Heart right ventricle (tissue), 16 donors: ENCODE measurements at regions not wholly inside any gene's neighbourhood (a gene's known extent, or its start where the extent isn't known, plus 50 kb on each side); places are given as distances from the start of the nearest gene placed in this dataset.
A peak's percentile ranks its signal among the peaks of the same experiment; 100 is the strongest.

ENCODE experiments used
- ATAC-seq, 8 donors: fragments of 200-7000 bp; cut with Tn5 transposase; one replicate each; pipeline ENCODE4 v1.9.1; 2020; ENCODE audit warnings: mild to moderate bottlenecking in 8 of 8, moderate library complexity in 8 of 8, moderate number of reproducible peaks in 1 of 8
- DNase-seq, 2 donors: peaks; one replicate each; pipeline ENCODE4 v3.0.0-alpha.2; 2020
- H3K27ac ChIP-seq, 10 donors: fragments of 200-600 bp; sonication (generic) in 2 of 10; one replicate each; pipeline versions ENCODE4 v1.5.0 to v1.8.0; 2020 to 2022; ENCODE audit warnings: mild to moderate bottlenecking in 3 of 10
- H3K27me3 ChIP-seq, 7 donors: fragments of 200-600 bp; one replicate each; pipeline ENCODE4 v1.8.0; 2021 to 2022; ENCODE audit warnings: mild to moderate bottlenecking in 2 of 7
- H3K36me3 ChIP-seq, 9 donors: fragments of 200-600 bp; sonication (generic) in 1 of 9; one replicate each; pipeline versions ENCODE4 v1.5.0 to v1.8.0; 2020 to 2022; ENCODE audit warnings: mild to moderate bottlenecking in 2 of 9
- H3K4me1 ChIP-seq, 9 donors: fragments of 200-600 bp; sonication (generic) in 1 of 9; one replicate each; pipeline versions ENCODE4 v1.5.0 to v1.8.0; 2020 to 2022; ENCODE audit warnings: mild to moderate bottlenecking in 4 of 9
- H3K4me3 ChIP-seq, 10 donors: fragments of 200-600 bp; sonication (generic) in 2 of 10; one replicate each; pipeline versions ENCODE4 v1.5.0 to v1.8.0; 2020 to 2022; ENCODE audit warnings: mild to moderate bottlenecking in 7 of 10, moderate library complexity in 2 of 10
- H3K9me3 ChIP-seq, 11 donors: fragments of 200-600 bp in 10 of 11; sonication (generic) in 2 of 11; one replicate each; pipeline versions ENCODE4 v1.5.0 to v1.8.0; 2013 to 2022; ENCODE audit warnings: mild to moderate bottlenecking in 2 of 11, control low read depth in 1 of 11, moderate library complexity in 1 of 11
- CTCF ChIP-seq, 9 donors: fragments of 200-600 bp; sonication (generic) in 2 of 9; IDR thresholded peaks; one replicate each; pipeline versions ENCODE4 v1.5.0 to v1.8.0; 2021 to 2022; ENCODE audit warnings: antibody characterized with exemption in 9 of 9, mild to moderate bottlenecking in 5 of 9, moderate library complexity in 1 of 9
- WGBS, 2 donors: extraction: QIAGEN DNeasy Blood & Tissue Kit; methylation state at CpG; one replicate each; pipeline ENCODE4 v1.1.7; 2013; ENCODE audit warnings: inconsistent platforms in 1 of 2; 5-methylcytosine and 5-hydroxymethylcytosine counted together
- intact Hi-C, 10 donors: fragments of 100-400 bp; cut with DNase I; formaldehyde crosslinking; loops; one replicate each; pipeline versions ENCODE4 v1.11.1 to v1.14.2; 2022
- donor health status: Arrhythmogenic right ventricular cardiomyopathy.
- donor health status: ischemic (EF 13 %, LVEDD 7.1; RV severe dilation, severe dysfunction).
- donor health status: healthy with polysubstance abuse.
- donor health status: DM: no; HTN: yes; CAD: no.
- donor health status: DM: no; HTN: no; CAD: no.
- donor health status: ischemic (EF 25% LVEDD 6.9; RV normal size, moderate dysfunction).
- donor health status: ischemic (EF 25% LVEDD 5.7; RV mildly dilated, moderate dysfunction).
- donor health status: healthy.
- donor health status: DM: yes; HTN: yes; CAD: no.
- donor health status: Ischemic cardiomyopathy.
- donor health status: ischemic (EF 35%, LVEDD 5.7; RV mildly dilated, moderate dysfunction).
- donor health status: nonischemic (EF 11% LVEDD 7.7; RV severe dilation, severe dysfunction).
- donor health status: DM: yes; HTN: yes; CAD: no.
- donor health status: PGD.
- donor health status: ischemic (EF 29% LVEDD 5.4; RV normal size, mild dysfunction).
- donor health status: nonischemic (EF 23%, LVEDD 6.1; RV moderate dilation, normal function).

DNA sequence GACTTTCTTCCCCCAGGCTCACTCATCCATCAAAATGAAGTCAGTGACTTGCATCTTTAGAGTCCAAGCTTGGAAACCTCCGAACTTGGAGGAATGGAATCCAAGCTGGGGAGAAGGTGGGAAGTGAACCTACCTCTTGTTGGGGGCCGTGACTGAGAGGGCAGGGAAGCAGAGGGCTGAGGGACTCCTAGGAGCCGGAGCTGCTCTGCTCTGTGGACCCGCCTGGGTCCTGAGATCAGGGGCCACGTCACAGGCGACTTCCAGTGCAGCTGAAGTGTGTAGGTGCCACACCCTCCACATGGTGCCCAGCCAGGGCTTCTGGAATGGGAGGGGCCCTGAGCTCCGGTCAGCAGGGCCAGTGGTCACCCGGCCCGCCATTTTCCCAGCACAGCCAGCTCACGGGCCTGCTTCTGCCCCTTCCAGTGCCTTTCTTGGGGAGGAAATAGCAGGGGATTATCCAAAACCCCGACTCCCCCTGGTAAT is 63.4 kb upstream of the OTOS start:
- intact Hi-C loops: no loop called here
- no peak overlapping the region for H3K27ac ChIP-seq
- H3K4me3 ChIP-seq: no peak overlapping the region
- peaks cover 0 to 8% (median 0%) of the 10 kb centered on the region in 11 donors for H3K9me3 ChIP-seq
- peaks cover 0 to 6% (median 0%) of the 10 kb centered on the region in 9 donors for H3K4me1 ChIP-seq
- peaks cover 0 to 34% (median 8%) of the 10 kb centered on the region in 7 donors for H3K27me3 ChIP-seq
- DNase-seq: no peak
- WGBS, 2 donors: 83 to 87% methylated on average over 11 of the region's 11 CpGs
- no peaks in the 10 kb centered on the region for H3K36me3 ChIP-seq
- no peak for ATAC-seq
- no peak for TF ChIP-seq CTCF (IDR thresholded peaks at IDR 0.05)

GRCh38 chr2:240204431-240205276 is 64.2 kb upstream of the OTOS start:
- ATAC-seq (peak in 6 of 8 donors; percentile 43 to 75 (median 68)), DNase-seq (no peak)
- H3K27me3 ChIP-seq: peaks cover 0 to 25% (median 8%) of the 10 kb centered on the region in 7 donors

GRCh38 chr2:240205348-240205747 is 64.9 kb upstream of the OTOS start:
- peaks cover 0 to 25% (median 8%) of the 10 kb centered on the region in 7 donors for H3K27me3 ChIP-seq
- H3K4me1 ChIP-seq: peaks cover 0 to 2% (median 0%) of the 10 kb centered on the region in 9 donors
- peaks cover 0 to 8% (median 0%) of the 10 kb centered on the region in 11 donors for H3K9me3 ChIP-seq
- 32 to 37% methylated on average over 3 of the region's 3 CpGs for WGBS, 2 donors
- no peak for DNase-seq
- H3K4me3 ChIP-seq: no peak overlapping the region
- no peaks in the 10 kb centered on the region for H3K36me3 ChIP-seq
- no peak for TF ChIP-seq CTCF (IDR thresholded peaks at IDR 0.05)
- H3K27ac ChIP-seq: no peak overlapping the region
- intact Hi-C loops: no loop called here
- ATAC-seq: peak in 2 of 8 donors; percentile 36 to 38

More at GRCh38 chr2:240204431-240205276, 64.2 kb upstream of the OTOS start:
- Histone ChIP-seq H3K9me3 (peaks cover 0 to 8% (median 0%) of the 10 kb centered on the region in 11 donors), H3K36me3 (no peaks in the 10 kb centered on the region), H3K27ac (no peak overlapping the region), H3K4me3 (no peak overlapping the region), H3K4me1 (peaks cover 0 to 6% (median 0%) of the 10 kb centered on the region in 9 donors)
- no peak for TF ChIP-seq CTCF (IDR thresholded peaks at IDR 0.05)
- intact Hi-C loops: no loop called here
- WGBS, 2 donors: 72 to 76% methylated on average over 17 of the region's 17 CpGs

DNA sequence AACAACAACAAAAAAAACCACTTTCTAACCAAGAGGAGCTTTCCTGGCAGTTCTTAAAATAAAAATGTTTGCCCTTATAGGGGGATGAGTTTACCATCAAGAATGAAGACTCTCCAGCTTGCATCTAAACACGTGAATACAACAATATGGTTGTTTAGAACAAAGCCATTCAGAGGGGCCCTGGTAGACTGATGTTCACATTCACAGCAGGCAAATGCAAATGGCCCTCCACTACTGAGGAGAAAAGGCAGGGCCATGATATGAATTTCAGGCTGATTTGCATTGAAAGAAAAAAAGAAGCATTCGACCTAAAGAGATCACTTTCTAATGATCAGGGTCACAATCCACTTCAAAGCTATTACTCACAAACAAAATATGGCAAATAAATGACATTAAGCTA is 65.3 kb upstream of the OTOS start:
- no peaks in the 10 kb centered on the region for H3K4me1 ChIP-seq
- no peak overlapping the region for H3K4me3 ChIP-seq
- intact Hi-C loops: no loop called here
- H3K36me3 ChIP-seq: no peaks in the 10 kb centered on the region
- no peak for DNase-seq
- no peak for TF ChIP-seq CTCF (IDR thresholded peaks at IDR 0.05)
- no peak for ATAC-seq
- no peak overlapping the region for H3K27ac ChIP-seq
- WGBS, 2 donors: 21 to 34% methylated on average over 2 of the region's 2 CpGs
- peaks cover 0 to 8% (median 0%) of the 10 kb centered on the region in 11 donors for H3K9me3 ChIP-seq
- peaks cover 0 to 25% (median 8%) of the 10 kb centered on the region in 7 donors for H3K27me3 ChIP-seq
